ENCODE measurements at regions not wholly inside any gene's neighbourhood (a gene's known extent, or its start where the extent isn't known, plus 50 kb on each side); places are given as distances from the start of the nearest gene placed in this dataset.
A peak's percentile ranks its signal among the peaks of the same experiment; 100 is the strongest.

GRCh38 chr7:36066343-36066664 is 86.8 kb upstream of the EEPD1 start:
- DNase-seq (ENCODE audit: low spot score): no peak

GRCh38 chr7:36070230-36070629 is 82.8 kb upstream of the EEPD1 start:
- no peak for DNase-seq (ENCODE audit: low spot score)

- DNase-seq (ENCODE audit: low spot score): no peak
Measured at GRCh38 chr7:36071605-36072004, 81.4 kb upstream of the EEPD1 start.

- DNase-seq (ENCODE audit: low spot score): no peak
Measured at GRCh38 chr7:36072620-36073019, 80.4 kb upstream of the EEPD1 start.

- DNase-seq (ENCODE audit: low spot score): no peak
Measured at GRCh38 chr7:36075561-36075960, 77.5 kb upstream of the EEPD1 start.

- DNase-seq (ENCODE audit: low spot score): no peak
Measured at GRCh38 chr7:36076074-36076473, 77.0 kb upstream of the EEPD1 start.

- no peak for DNase-seq (ENCODE audit: low spot score)
Measured at GRCh38 chr7:36078816-36079360, 74.2 kb upstream of the EEPD1 start.

GRCh38 chr7:36079446-36080025 is 73.5 kb upstream of the EEPD1 start:
- DNase-seq (ENCODE audit: low spot score): no peak

GRCh38 chr7:36080843-36081242 is 72.2 kb upstream of the EEPD1 start:
- DNase-seq (ENCODE audit: low spot score): no peak

- DNase-seq (ENCODE audit: low spot score): no peak
Measured at GRCh38 chr7:36082216-36082615, 70.8 kb upstream of the EEPD1 start.

- DNase-seq (ENCODE audit: low spot score): no peak
Measured at GRCh38 chr7:36082910-36083309, 70.1 kb upstream of the EEPD1 start.

- no peak for DNase-seq (ENCODE audit: low spot score)
Measured at GRCh38 chr7:36083626-36084380, 69.3 kb upstream of the EEPD1 start.

GRCh38 chr7:36084485-36085091 is 68.5 kb upstream of the EEPD1 start:
- DNase-seq (ENCODE audit: low spot score): peak; percentile 55

- DNase-seq (ENCODE audit: low spot score): no peak
Measured at GRCh38 chr7:36085096-36085495, 68.0 kb upstream of the EEPD1 start.

GRCh38 chr7:36086571-36086970 is 66.5 kb upstream of the EEPD1 start:
- DNase-seq (ENCODE audit: low spot score): no peak

GRCh38 chr7:36088553-36088952 is 64.5 kb upstream of the EEPD1 start:
- no peak for DNase-seq (ENCODE audit: low spot score)

GRCh38 chr7:36088966-36089365 is 64.1 kb upstream of the EEPD1 start:
- DNase-seq (ENCODE audit: low spot score): no peak

GRCh38 chr7:36090976-36091873 is 61.8 kb upstream of the EEPD1 start:
- DNase-seq (ENCODE audit: low spot score): no peak

GRCh38 chr7:36091874-36092176 is 61.2 kb upstream of the EEPD1 start:
- no peak for DNase-seq (ENCODE audit: low spot score)

GRCh38 chr7:36092221-36092771 is 60.8 kb upstream of the EEPD1 start:
- no peak for DNase-seq (ENCODE audit: low spot score)

- no peak for DNase-seq (ENCODE audit: low spot score)
Measured at GRCh38 chr7:36096460-36097095, 56.5 kb upstream of the EEPD1 start.

GRCh38 chr7:36098096-36098495 is 55.0 kb upstream of the EEPD1 start:
- no peak for DNase-seq (ENCODE audit: low spot score)

Measured in ecto neural progenitor cell (in vitro differentiated cells).